GM21619 (cell line): ENCODE measurements at regions not wholly inside any gene's neighbourhood (a gene's known extent, or its start where the extent isn't known, plus 50 kb on each side); places are given as distances from the start of the nearest gene placed in this dataset.

Experiments used
- ATAC-seq: cut with Tn5 transposase; IDR thresholded peaks from one replicate; pipeline ENCODE4 v1.9.1; 2021; ENCODE audit not compliant: unreplicated experiment

DNA sequence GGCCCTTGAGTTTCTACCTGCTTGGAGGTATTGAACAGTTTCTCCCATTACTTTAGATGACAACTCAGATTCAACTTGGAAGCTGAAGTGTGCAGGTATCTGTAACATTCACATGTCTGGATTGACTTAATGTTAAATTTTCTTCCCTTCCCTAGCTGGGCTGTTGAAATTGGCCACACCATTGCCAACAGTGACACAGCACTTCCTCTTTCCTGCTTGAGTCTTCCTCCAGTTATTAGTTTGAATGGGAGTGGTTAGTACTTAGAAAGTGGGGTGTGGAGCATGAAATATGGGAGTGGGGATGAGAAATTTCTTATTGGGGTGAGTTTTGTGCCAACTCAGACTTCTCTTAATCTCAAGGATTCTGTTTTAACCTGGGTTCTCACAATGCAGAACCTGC is 454.9 kb downstream of the KCNJ2 start:
- no peak for ATAC-seq

DNA sequence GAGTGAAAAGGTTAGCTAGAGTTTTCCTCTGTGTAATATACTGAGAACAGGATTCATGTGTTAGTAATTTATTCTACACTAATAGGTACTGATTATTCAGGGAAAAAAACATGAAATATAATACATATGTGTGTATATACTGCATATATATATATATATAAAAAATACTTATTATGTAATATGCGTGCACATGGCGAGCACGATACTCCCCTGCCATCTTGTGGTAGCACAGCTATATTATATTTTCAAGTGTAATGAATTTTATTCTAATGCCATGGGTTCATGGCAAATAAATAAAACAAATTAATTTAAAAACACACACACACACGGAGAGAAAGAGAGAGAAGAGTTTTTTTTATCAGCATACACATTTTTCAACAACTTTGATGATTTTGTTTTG is 460.6 kb downstream of the KCNJ2 start:
- ATAC-seq: no peak

DNA sequence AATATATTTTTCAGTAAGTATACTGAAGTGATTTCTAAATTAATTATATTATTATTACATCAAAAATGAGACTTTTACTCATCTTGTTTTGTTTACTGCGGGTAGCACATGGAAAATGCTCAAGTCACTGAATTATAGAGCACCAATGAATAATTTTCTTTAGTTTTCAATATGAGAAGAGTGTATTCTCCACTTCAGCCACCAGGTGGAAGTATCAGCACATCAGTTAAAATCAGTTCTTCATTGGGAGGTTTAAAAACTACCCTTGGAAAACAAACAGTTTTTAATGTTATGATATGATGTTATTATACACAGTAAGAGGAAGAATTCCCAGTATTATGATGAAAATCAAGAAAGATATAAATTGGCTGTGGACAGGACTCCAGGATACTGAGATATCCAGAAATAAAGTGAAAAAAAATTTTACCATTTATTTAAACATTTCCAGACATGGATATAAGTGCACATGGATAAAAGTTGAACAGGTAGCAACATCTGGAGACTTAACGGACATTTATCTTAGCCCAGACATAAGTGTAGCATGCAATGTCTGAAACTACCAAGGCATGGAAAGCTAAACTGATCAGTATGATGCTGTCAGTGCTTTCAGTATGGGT is 467.3 kb downstream of the KCNJ2 start:
- ATAC-seq: peak; percentile 47

DNA sequence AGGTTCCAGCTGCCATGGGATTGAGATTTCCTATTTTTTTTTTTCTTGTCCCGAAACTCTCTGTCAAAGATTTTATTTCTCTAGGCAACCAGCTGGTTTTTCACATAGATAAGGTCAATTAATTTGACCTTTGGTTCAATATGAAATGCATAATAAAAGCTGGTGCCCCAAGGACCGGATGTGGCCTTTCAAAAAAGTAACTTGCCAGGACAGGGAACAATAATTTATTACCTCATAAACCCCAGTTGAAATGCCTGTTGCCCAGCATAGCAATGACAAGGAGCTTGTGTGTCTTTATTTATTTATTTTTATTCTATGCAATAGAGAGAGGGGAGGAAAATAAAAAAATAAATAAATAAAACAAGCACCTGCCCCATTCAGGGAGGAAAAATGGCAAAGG is 472.7 kb downstream of the KCNJ2 start:
- no peak for ATAC-seq

DNA sequence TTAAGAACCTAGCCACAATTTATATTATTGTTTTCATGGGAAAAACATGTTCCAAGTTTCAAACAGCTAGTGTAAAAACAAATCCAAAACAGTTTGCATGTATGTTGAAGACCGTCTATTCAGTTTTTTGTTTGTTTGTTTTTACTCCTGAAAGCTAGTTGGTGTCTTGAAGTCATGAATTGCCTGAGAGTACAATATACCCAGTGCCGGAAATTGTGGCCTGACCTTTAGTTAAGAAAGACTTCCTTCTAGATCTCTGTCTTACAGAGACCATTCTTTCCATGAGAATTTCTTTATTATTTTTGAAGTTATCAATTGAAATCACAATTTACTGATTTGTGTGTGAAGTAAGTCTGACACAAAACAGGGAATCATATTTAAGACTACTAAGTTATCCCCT is 474.8 kb downstream of the KCNJ2 start:
- no peak for ATAC-seq

DNA sequence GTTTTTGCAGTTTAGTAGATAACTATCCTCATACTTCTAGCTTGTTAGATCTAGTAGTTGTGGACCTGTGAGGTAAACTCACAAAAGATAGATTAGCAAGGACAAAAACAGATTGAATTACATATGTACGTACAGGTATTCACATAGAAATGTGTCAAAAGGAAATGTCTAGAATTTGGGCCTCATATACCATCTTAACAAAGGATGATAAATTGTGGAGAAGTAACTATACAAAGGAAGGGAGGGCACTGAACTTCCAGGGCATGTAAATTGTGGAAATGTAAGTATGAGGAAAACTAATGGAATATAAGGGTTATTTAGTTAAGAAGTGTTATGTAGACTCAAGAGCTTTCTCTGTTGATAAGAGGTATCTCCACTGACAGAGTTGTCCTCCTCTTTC is 477.3 kb downstream of the KCNJ2 start:
- no peak for ATAC-seq

DNA sequence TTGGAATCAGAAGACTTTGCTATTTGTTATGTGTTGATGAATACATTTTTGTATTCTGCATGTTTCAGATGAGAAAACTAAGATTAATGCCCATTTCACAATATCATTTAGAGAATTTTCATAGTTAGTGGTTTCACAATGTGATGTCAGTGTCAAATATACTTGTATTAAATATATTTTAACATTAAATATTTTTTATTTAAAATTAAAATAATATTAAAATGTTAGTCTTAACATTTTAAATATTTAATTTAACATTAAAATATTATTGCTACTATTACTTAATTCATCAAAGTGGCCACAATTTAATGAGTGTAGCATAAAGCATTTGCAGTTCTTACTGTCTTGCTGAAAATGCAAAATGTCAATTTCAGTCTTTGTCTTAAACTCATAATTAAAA is 478.8 kb downstream of the KCNJ2 start:
- ATAC-seq: no peak

DNA sequence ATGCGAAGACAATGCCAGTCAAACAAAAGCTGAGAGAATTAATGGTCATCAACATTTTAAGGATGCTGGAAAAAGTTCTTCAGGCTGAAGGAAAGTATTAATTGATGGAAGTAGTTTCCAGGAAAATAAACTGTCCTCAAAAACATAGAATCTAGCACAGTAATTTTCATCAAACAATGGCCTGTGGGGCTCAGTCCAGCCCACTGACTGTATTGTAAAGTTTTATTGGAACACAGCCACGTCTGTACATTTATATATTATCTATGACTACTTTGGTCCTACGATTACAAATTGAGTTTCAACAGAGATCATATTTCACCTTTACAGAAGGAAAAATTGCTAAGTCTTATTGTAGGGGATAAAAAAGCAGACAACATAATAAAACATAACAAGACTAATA is 484.5 kb downstream of the KCNJ2 start:
- no peak for ATAC-seq

DNA sequence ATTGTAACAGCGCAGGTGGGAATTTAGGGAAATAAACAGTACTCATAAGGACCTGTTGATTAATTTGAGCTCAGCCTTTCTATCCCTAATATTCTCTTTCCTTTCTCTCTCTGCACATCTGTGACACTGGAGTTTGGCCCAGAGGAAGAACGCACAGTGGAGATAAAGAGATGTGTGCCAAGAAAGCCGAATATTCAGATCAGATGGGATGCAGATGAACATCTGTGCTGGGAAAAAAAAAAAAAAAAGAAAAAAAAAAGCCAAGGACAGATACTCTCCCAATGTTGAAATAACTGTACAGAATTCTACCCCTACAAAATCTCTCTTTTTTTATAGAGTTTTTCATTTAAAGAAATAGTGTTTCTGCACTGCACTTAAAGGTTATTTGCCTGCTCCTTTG is 485.4 kb downstream of the KCNJ2 start:
- no peak for ATAC-seq

DNA sequence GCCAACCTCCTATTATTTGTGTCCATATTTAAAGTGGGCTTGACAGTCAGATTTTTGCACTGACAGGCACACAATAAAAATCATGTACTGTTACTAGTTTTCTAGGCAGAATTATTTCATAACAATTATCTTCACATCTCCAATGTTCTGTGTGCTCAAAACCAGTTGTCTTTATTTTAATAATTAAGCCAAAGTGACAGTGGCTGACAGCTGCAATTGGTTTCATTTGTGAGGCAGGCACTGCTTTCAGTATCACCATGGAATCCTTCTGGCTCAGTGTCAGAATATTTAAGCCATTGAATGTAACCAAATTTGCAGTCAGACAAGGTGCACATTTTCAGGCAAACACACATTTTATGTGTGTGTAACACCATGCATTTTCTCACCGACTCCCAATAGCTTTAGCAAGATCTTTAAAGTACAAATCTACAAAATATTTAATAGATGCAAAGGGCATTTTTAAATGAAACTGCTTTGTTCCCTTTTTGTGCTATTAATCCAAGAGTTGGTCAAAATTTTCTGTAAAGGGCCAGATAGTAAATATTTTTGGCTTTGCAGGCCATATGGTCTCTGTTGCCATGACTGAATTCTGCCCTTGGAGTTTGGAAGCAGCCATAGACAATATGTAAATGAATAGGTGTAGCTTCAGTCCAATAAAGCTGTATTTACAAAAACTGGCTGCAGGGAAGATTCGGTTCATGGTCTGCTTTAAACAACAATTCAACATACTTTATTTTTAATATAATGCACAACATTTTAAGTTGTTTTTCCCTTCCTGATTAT is 486.0 kb downstream of the KCNJ2 start:
- no peak for ATAC-seq

DNA sequence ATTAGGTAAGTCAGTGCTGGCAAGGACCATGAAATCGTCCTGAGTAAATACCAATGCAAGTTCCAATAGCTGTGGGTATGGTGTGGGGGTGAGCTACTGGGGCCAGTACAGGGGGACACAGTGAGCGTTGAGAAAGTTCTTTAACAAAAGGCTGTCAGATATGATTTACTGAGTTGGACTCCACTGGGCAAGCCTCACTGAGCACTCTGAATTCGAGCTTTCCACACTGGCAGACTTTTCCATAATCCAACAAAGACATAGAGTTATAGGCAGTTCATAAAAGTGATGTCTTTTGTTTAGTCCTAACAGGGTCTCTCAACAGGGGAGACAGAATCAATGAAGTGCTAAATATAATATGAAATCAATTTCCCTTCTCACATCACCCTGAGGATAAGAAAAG is 489.0 kb downstream of the KCNJ2 start:
- ATAC-seq: no peak

DNA sequence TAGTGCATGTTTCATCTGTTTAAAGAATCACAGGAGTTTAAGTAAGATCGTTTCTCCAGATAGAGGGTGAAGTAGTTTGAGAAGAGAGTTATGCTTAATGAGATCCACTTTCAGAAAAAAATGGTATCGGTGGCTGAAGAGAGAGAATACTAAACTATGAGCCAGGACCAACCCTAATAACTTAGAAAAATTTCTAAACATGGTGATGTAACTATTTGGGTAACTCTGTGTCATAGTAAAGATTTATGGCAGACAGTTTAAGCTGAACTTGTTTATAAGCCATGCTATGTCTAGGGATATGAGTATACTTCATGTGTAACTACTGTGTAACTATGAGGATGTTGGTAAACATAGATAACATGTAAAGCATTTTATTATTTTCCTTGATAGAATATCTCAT is 489.5 kb downstream of the KCNJ2 start:
- ATAC-seq: no peak

DNA sequence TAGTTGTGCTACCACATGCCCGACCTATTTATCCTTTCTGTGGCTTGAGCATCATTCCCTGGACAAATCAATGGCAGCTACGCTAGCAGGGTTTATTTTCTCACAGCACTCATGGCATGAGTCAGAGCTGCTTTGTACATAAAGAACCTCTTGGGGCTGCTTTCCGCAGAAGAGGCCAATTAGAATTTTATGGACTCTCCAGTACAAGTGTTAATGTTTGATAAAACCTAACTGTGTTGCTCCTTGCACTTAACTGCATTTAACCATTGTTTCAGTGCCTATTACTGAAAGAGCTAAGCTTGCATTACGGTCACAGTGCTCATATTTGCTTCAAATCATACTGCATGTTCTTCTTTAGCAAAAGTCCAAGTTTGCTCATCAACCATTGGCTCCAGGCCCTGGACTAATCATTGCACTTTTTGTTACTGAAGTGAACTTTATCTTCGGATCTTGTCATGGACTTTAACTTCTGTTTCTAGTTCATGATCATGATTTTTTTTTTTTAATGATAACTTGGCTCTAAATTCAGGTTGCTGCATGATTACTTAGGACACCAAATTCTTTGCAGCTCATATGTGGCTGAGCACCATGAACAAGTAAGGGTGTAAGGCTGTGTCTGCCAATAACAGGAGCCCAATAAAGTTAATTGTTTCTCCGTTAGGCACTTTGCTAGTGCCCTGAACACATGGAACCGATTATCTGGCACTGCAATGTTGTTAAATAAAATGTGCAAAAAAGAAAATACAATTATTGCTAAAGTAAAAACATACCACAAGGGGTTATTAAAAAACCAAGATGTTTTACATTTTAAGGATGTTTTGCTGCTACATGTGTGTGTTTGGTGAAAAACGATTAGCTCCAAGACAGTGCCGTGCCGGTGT is 492.2 kb downstream of the KCNJ2 start:
- ATAC-seq: no peak

DNA sequence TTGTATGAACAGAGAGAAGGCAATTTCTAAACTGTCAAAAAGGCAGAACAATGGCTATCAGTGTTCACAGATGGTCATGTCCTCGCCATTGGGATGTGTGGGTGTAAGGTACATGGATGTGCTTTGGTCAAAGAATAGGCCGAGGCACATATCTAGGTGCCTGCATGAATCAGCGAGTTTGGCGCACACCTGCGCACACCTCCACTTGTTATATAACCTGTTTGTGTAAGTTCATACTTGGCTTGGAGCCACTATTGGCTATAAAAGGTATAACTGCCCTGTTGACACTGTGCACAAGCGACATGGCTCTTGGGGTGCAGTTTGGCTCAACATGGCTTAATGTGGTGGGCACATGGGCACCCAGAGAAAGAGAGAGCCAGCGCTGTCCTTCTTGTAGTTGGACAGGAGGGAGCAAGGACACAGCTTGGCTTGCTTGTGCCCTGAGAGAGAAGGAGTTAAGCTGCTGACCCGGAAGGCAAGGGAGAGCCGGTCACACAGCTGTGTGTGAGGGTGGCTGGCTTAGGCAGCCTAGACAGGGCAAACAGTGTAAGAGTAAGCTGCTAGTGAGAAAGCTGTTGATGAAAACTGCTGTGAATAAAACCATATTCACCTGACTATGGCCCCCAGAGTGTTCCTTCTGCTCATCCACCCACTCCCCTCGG is 499.1 kb downstream of the KCNJ2 start:
- no peak for ATAC-seq

DNA sequence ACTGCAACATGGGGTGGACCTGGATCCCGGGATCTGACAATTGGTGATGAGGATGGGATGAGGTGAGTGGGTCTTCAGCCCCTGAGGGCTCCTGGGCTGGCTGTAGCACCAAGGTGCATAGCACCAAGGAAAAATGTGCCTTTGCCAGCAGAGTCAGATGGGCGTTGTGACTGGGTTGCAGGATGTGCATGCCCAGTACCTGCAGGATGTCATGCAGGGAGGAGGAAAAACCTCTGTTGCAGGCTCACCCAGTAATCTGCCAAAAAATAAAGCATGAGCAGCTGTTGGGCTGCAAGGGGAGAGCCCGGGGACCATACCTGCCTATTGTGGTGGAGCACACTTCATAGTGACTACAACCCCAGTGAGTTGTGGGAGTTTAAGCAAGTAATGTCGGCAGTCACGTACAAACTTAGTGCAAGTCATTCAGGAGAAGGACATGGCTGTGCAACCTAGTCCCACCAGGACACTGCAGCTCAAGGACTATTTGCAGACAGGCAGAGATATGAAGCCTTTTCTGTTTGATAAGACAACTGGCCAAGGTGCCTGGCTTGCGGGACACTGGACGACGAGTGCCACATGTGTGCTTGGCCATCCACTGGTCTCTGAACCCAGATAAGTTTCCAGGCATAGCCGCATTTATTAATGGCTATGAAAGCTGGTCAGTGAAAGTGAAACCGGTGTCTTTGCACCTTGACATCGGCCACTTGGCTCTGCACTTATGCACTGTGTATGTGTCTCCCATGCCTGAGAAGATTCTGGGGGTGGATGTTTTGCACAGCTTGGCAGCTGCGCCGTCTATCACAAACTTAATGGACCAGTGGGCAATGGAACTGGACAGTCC is 499.8 kb downstream of the KCNJ2 start:
- no peak for ATAC-seq

DNA sequence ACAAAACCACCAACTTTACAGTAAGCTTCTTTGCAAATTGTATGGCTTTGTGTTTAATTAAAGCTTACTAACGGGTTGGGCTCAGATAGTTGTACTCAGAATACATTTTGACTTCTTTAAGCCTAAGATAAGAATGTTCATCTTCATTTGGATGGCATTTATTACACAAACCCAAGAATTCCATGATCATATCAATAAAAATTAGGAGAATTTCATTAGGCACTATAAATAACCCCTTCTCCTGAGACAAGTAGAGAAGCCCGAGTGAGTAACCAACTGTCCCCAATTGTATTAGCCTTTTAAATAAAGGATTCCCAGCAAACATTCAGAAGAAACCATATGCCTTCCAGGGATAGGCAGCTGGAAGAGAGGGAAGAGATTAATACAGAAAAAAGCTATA is 504.7 kb downstream of the KCNJ2 start:
- ATAC-seq: no peak

DNA sequence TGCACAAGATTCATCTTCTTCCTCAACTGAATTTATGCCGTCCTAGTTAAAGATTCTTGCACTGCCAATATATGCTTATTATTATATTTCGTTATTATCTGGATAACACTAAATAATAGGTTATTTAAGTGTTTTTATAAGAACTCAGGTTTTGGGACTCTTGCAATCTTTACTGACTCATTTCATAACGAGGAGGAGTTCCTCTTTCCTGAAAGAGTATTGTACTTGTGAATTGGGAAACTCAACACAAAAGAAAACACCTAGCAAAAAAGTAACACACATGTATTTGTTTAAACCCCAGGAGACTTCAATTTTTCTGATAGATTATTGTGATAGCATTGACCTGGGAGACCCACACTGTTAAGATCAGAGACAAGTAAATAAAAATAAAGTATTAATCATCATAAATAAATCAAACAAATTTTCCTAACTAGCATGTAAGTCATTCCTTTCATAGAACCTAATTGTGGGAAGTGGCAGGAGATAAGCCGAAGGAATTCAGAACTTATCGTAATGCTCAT is 505.8 kb downstream of the KCNJ2 start:
- no peak for ATAC-seq

DNA sequence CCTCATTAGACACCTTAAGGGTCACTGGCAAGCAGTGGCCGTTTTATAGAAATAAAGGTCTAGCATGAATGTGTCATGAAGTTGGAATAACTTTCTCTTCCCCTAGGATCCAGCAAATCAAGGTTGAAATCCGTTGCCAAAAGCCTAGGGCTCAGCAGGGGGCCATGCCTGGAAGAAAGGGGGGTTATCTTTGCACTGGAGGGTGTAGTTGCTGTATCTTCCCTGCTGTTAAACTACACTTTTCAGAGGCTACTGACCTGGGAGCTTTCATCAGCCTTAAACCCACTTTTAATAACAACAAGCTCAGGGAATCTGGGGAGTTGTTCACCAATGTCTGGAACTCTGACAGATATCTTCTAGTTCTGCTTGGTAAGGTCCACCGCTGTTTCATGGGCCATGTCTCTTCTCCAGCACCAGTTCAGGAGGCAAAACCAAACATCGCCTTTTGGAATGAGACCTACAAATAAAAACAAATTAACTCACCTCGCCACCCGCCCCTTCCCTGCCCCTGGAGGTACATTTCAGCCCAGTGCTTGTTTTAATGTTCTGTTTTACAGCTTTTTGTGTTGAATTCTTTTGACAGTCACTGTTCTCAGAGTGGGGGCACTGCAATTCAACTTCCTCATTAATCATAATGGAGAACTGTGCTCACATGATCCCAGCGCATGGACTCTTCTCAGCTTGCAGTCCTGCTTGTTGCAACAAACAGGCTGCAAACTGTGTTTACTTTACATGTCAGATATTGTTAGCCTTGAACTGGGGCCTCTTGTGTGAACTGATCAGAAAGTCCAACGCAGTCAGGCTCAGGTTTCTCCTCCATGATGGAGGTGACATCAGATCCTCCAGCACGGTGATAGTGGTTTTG is 508.7 kb downstream of the KCNJ2 start:
- no peak for ATAC-seq

DNA sequence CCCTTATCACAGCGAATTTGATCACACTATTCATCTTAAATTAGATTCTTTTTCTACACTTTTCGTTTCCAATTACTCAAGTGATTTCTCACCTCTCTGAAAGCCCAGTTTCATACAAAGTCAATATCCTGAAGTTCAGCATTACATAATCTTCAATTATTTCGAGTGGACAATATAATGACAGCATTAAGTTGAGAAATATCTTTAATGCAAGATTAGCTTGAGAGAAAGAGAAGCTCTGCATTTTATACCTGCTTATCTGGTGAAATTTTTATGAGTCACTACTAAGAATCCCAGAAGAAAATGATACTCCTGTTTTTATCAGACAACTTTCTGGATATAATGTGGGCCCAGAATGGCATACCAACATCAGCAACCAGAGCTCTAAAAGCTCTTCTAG is 509.6 kb downstream of the KCNJ2 start:
- no peak for ATAC-seq
